ENCODE measurements at regions not wholly inside any gene's neighbourhood (a gene's known extent, or its start where the extent isn't known, plus 50 kb on each side); places are given as distances from the start of the nearest gene placed in this dataset.

GRCh38 chr6:115302731-115303130, 758.0 kb downstream of the FRK start:
- no peak for TF ChIP-seq EZH2 (IDR thresholded peaks at IDR 0.05)
- TF ChIP-seq POLR2AphosphoS5 (IDR thresholded peaks at IDR 0.05; ENCODE audit: borderline replicate concordance, low read depth, low read length): no peak

Data from SK-N-MC (cell line).